ENCODE measurements at regions not wholly inside any gene's neighbourhood (a gene's known extent, or its start where the extent isn't known, plus 50 kb on each side); places are given as distances from the start of the nearest gene placed in this dataset.

GRCh38 chr3:150349314-150350097 lies 58.6 kb upstream of the TSC22D2 start:
- H3K9me3 ChIP-seq = no peaks in the 10 kb centered on the region
- H3K4me1 ChIP-seq = peaks cover 5% of the 10 kb centered on the region
- no peaks in the 10 kb centered on the region for H3K36me3 ChIP-seq
- no peaks in the 10 kb centered on the region for H3K27me3 ChIP-seq
- TF ChIP-seq, protein P1, sequence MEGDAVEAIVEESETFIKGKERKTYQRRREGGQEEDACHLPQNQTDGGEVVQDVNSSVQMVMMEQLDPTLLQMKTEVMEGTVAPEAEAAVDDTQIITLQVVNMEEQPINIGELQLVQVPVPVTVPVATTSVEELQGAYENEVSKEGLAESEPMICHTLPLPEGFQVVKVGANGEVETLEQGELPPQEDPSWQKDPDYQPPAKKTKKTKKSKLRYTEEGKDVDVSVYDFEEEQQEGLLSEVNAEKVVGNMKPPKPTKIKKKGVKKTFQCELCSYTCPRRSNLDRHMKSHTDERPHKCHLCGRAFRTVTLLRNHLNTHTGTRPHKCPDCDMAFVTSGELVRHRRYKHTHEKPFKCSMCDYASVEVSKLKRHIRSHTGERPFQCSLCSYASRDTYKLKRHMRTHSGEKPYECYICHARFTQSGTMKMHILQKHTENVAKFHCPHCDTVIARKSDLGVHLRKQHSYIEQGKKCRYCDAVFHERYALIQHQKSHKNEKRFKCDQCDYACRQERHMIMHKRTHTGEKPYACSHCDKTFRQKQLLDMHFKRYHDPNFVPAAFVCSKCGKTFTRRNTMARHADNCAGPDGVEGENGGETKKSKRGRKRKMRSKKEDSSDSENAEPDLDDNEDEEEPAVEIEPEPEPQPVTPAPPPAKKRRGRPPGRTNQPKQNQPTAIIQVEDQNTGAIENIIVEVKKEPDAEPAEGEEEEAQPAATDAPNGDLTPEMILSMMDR (IDR thresholded peaks at IDR 0.05) = no peak
- no peak overlapping the region for H3K27ac ChIP-seq
- ATAC-seq (peak; percentile 89), DNase-seq (peak; percentile 66)
- intact Hi-C loops (cut with DNase I) = no loop called here
- no peak overlapping the region for H3K4me3 ChIP-seq

GRCh38 chr3:150348500-150348899 lies 59.6 kb upstream of the TSC22D2 start:
- no peak overlapping the region for H3K4me3 ChIP-seq
- peak overlapping the region; percentile 5 for H3K27ac ChIP-seq
- no peaks in the 10 kb centered on the region for H3K36me3 ChIP-seq
- TF ChIP-seq, protein P1 (IDR thresholded peaks at IDR 0.05) = no peak
- ATAC-seq = peak; percentile 81
- DNase-seq = no peak
- H3K4me1 ChIP-seq = peaks cover 5% of the 10 kb centered on the region
- H3K9me3 ChIP-seq = no peaks in the 10 kb centered on the region
- no peaks in the 10 kb centered on the region for H3K27me3 ChIP-seq
- intact Hi-C loops (cut with DNase I) = no loop called here

- Histone ChIP-seq H3K4me1 (peaks cover 5% of the 10 kb centered on the region), H3K27ac (no peak overlapping the region), H3K9me3 (no peaks in the 10 kb centered on the region), H3K4me3 (no peak overlapping the region), H3K36me3 (no peaks in the 10 kb centered on the region), H3K27me3 (no peaks in the 10 kb centered on the region)
- intact Hi-C loops (cut with DNase I) = no loop called here
- no peak for ATAC-seq
- TF ChIP-seq, protein P1 (IDR thresholded peaks at IDR 0.05) = no peak
- no peak for DNase-seq
Observed at GRCh38 chr3:150346981-150347863, 60.9 kb upstream of the TSC22D2 start.

GRCh38 chr3:150346266-150346665 lies 61.8 kb upstream of the TSC22D2 start:
- Histone ChIP-seq H3K27me3 (no peaks in the 10 kb centered on the region), H3K36me3 (no peaks in the 10 kb centered on the region), H3K27ac (no peak overlapping the region), H3K9me3 (no peaks in the 10 kb centered on the region), H3K4me1 (peaks cover 5% of the 10 kb centered on the region), H3K4me3 (no peak overlapping the region)
- DNase-seq (no peak), ATAC-seq (no peak)
- TF ChIP-seq, protein P1 (IDR thresholded peaks at IDR 0.05) = no peak
- intact Hi-C loops (cut with DNase I) = no loop called here

DNA sequence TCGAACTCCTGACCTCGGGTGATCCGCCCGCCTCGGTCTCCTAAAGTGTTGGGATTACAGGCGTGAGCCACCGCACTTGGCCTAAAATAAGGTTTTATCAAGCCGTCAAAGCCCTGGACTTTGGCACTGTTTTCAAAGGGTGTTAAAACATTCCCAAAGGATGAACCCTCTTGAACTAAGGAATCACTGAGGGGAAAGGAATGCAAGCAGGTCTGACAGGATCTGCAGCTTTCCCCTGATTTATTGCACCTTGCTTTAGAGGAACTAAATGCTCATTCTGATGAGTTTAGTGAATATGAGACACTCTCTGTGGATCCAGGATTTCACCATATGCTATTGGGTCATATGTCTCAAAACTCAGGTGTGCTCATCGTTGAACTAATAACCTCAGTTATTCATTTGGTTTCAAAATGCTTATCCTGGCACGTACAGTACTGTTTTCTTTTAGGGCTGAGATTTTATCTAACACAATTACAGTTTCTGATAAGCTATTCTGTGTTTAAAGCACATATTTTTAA lies 63.0 kb upstream of the TSC22D2 start:
- H3K9me3 ChIP-seq = no peaks in the 10 kb centered on the region
- ATAC-seq (no peak), DNase-seq (no peak)
- intact Hi-C loops (cut with DNase I) = no loop called here
- no peak overlapping the region for H3K4me3 ChIP-seq
- H3K4me1 ChIP-seq = peaks cover 5% of the 10 kb centered on the region
- H3K36me3 ChIP-seq = no peaks in the 10 kb centered on the region
- no peaks in the 10 kb centered on the region for H3K27me3 ChIP-seq
- H3K27ac ChIP-seq = no peak overlapping the region
- TF ChIP-seq, protein P1 (IDR thresholded peaks at IDR 0.05) = no peak

Data from upper lobe of right lung (tissue), 1 donor.